ENCODE measurements at regions not wholly inside any gene's neighbourhood (a gene's known extent, or its start where the extent isn't known, plus 50 kb on each side); places are given as distances from the start of the nearest gene placed in this dataset.
A peak's percentile ranks its signal among the peaks of the same experiment; 100 is the strongest.

DNA sequence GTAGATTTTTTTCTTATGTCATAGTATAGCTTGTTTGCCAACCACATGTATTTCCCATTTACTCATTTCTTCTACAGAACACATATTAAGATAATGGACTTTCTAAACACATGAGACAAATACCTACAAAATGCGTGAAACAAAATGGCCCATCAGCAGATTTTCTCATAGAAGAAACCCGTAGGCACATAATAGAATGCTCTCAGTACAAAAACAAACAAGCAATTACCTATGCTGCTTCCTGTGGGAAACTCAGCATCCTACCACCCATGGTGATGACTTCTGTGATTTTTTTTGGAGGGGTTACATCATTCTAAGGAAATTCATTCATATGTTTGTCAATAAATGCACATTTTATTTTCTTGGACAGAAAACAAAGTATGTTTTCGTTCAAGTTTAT, 343.6 kb downstream of the SPRY1 start:
- no peaks in the 10 kb centered on the region for H3K36me3 ChIP-seq (ENCODE audit: control insufficient read depth, insufficient read depth, low read length)
- no peak overlapping the region for H3K27ac ChIP-seq (ENCODE audit: low read length)
- no peak for DNase-seq
- H3K4me1 ChIP-seq (ENCODE audit: control insufficient read depth, insufficient read depth, low read length), result peaks cover 3% of the 10 kb centered on the region
- no peaks in the 10 kb centered on the region for H3K9me3 ChIP-seq (ENCODE audit: control insufficient read depth, low read depth, low read length)
- H3K4me3 ChIP-seq (ENCODE audit: low read length), result no peak overlapping the region
- WGBS (ENCODE audit: insufficient coverage, low lambda C conversion rate), result 90% methylated on average over 3 of the region's 3 CpGs
- H3K27me3 ChIP-seq (ENCODE audit: control insufficient read depth, insufficient read depth, low read length), result no peaks in the 10 kb centered on the region

DNA sequence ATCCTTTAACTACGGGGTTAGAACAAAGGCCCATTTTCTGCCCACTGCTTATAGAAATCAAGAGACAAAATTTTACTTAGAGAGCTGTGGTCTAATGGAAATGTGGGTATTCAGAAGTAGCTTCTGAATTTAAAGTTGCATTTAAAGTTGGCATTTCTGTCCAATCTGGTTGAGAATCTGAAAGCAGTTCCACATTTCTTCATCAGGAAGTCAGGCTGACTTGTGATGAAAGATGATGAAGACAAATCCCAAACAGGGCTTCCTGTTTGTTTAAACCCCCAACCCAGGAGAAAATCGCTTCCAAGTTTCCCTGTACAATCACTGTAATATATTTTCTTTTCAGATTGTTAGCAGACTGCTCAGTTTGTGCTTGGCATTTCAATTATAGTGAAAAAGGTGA, 345.3 kb downstream of the SPRY1 start:
- no peak overlapping the region for H3K27ac ChIP-seq (ENCODE audit: low read length)
- peaks cover 3% of the 10 kb centered on the region for H3K4me1 ChIP-seq (ENCODE audit: control insufficient read depth, insufficient read depth, low read length)
- WGBS (ENCODE audit: insufficient coverage, low lambda C conversion rate), result no CpG with 5 or more reads among the region's 2 CpGs
- H3K27me3 ChIP-seq (ENCODE audit: control insufficient read depth, insufficient read depth, low read length), result no peaks in the 10 kb centered on the region
- H3K4me3 ChIP-seq (ENCODE audit: low read length), result no peak overlapping the region
- H3K36me3 ChIP-seq (ENCODE audit: control insufficient read depth, insufficient read depth, low read length), result no peaks in the 10 kb centered on the region
- no peak for DNase-seq
- no peaks in the 10 kb centered on the region for H3K9me3 ChIP-seq (ENCODE audit: control insufficient read depth, low read depth, low read length)

DNA sequence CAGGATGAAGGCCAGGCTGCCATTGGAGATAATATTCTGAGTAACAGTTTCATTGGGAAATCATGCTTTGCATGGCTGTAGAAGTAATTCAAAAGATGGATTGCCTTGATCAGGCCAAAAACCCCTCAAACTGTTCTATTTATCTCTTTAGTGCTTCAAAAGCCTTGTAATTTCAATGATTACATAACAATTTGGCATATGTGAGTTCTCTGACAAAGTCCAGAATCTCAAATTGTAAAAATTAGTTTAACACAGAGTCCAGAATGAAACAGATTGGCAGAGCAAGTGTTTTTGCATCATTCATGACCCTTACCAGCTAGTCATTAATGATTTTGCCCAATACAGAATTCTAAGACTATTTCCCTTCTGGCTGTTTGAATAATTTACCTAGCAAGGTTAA, 347.3 kb downstream of the SPRY1 start:
- no peaks in the 10 kb centered on the region for H3K36me3 ChIP-seq (ENCODE audit: control insufficient read depth, insufficient read depth, low read length)
- no peak overlapping the region for H3K4me3 ChIP-seq (ENCODE audit: low read length)
- DNase-seq, result no peak
- peaks cover 6% of the 10 kb centered on the region for H3K4me1 ChIP-seq (ENCODE audit: control insufficient read depth, insufficient read depth, low read length)
- no peaks in the 10 kb centered on the region for H3K9me3 ChIP-seq (ENCODE audit: control insufficient read depth, low read depth, low read length)
- H3K27me3 ChIP-seq (ENCODE audit: control insufficient read depth, insufficient read depth, low read length), result no peaks in the 10 kb centered on the region
- H3K27ac ChIP-seq (ENCODE audit: low read length), result peak overlapping the region; percentile 52

DNA sequence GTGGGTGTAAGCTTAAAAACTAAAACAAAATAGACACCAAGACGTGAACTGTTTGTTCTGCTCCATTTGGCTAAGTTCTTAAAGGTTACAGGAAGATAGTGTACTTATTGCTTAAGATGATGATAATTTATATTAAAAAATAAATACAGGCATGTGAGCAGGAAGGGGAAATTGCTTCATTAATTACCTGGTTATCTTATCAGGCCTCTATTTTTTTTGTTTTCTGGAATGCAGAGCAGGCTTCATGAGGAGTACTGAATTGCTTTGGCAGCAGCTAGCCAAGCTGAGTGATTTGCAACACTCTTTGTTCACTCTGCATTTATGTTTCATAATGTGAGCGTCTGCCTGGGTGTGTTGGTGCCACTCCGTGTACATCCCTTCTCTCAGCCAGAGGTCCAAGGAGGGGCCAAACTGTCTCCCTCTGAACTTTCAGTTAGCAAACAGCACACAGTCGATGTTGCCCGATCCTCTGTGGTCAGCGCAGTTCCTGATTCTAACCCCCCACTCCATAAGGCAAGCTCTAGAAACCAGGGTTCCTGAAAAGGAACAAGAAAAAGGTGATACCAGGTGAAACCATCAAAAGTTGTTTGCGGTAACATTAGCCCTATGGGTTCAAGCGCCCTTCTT, 348.2 kb downstream of the SPRY1 start:
- peak; percentile 58 to 76 for DNase-seq
- WGBS (ENCODE audit: insufficient coverage, low lambda C conversion rate), result 23% methylated on average over 2 of the region's 8 CpGs
- no peaks in the 10 kb centered on the region for H3K9me3 ChIP-seq (ENCODE audit: control insufficient read depth, low read depth, low read length)
- H3K27me3 ChIP-seq (ENCODE audit: control insufficient read depth, insufficient read depth, low read length), result no peaks in the 10 kb centered on the region
- peaks cover 12% of the 10 kb centered on the region for H3K4me1 ChIP-seq (ENCODE audit: control insufficient read depth, insufficient read depth, low read length)
- no peaks in the 10 kb centered on the region for H3K36me3 ChIP-seq (ENCODE audit: control insufficient read depth, insufficient read depth, low read length)
- H3K27ac ChIP-seq (ENCODE audit: low read length), result peak overlapping the region; percentile 52
- no peak overlapping the region for H3K4me3 ChIP-seq (ENCODE audit: low read length)

DNA sequence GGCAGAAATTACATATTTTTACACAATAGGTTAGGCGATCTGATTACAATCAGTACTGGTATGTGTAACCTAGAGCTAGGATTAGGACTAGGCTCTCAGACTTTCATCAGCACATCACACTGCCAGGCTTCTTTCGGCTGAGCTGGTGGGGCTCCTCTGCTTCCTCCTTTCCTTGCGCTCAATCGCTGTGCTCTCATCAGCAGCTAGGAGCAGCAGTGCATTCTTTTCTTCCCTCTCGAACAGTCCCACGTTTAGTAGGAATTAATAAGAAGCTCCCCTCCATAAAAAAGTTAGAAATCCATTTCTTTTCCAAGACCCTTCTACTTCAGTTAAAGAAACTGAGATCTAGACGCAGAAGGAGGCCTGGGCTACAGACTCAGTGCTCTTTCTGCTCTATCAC, 350.4 kb downstream of the SPRY1 start:
- Histone ChIP-seq H3K36me3 (ENCODE audit: control insufficient read depth, insufficient read depth, low read length) (no peaks in the 10 kb centered on the region), H3K9me3 (ENCODE audit: control insufficient read depth, low read depth, low read length) (no peaks in the 10 kb centered on the region), H3K4me3 (ENCODE audit: low read length) (no peak overlapping the region), H3K4me1 (ENCODE audit: control insufficient read depth, insufficient read depth, low read length) (peaks cover 20% of the 10 kb centered on the region), H3K27me3 (ENCODE audit: control insufficient read depth, insufficient read depth, low read length) (no peaks in the 10 kb centered on the region), H3K27ac (ENCODE audit: low read length) (no peak overlapping the region)
- 100% methylated on average over 1 of the region's 7 CpGs for WGBS (ENCODE audit: insufficient coverage, low lambda C conversion rate)
- no peak for DNase-seq

DNA sequence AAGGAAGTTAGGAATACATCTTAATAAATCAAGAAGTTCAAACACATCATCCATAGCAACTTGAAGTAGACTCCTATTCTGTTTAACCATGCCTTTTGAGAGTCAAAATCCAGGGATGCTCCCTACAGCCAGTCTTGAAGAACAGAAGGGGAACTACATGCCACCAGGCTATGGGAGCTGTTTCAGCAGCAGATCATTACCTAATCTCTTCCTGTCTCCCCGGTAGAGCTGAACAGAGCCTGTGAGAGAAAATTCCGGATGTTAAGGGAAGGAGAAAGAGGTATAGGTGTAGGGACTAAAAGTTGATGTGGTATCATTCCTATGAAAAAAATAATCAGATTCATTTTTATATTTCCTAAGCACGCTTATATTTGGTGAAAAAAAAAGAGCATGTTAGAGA, 352.2 kb downstream of the SPRY1 start:
- peaks cover 20% of the 10 kb centered on the region for H3K4me1 ChIP-seq (ENCODE audit: control insufficient read depth, insufficient read depth, low read length)
- H3K9me3 ChIP-seq (ENCODE audit: control insufficient read depth, low read depth, low read length), result no peaks in the 10 kb centered on the region
- no peak overlapping the region for H3K4me3 ChIP-seq (ENCODE audit: low read length)
- peak overlapping the region; percentile 76 for H3K27ac ChIP-seq (ENCODE audit: low read length)
- 88% methylated on average over 1 of the region's 3 CpGs for WGBS (ENCODE audit: insufficient coverage, low lambda C conversion rate)
- no peaks in the 10 kb centered on the region for H3K36me3 ChIP-seq (ENCODE audit: control insufficient read depth, insufficient read depth, low read length)
- no peaks in the 10 kb centered on the region for H3K27me3 ChIP-seq (ENCODE audit: control insufficient read depth, insufficient read depth, low read length)
- no peak for DNase-seq

DNA sequence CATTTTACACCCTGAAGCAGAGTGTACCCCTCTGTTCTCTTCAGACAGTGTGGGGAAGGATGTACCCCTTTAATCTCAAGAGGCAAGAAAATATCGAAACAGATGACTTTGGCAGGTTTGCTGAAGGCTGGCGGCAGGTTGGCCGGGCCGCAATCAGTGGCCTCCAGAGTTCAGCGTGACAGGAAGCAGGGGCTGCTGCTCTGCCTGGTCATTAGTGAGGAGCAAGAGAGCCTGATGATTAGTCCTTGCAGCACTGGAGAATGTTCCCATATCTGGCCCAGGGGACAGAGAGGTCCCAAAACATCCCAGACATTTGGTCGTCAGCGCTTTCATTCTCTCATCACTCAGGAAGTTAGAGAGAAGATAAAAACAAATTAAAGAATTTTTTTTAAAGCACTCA, 352.8 kb downstream of the SPRY1 start:
- peaks cover 20% of the 10 kb centered on the region for H3K4me1 ChIP-seq (ENCODE audit: control insufficient read depth, insufficient read depth, low read length)
- H3K27me3 ChIP-seq (ENCODE audit: control insufficient read depth, insufficient read depth, low read length), result no peaks in the 10 kb centered on the region
- peak overlapping the region; percentile 76 for H3K27ac ChIP-seq (ENCODE audit: low read length)
- DNase-seq, result peak; percentile 9 to 23
- 100% methylated on average over 2 of the region's 7 CpGs for WGBS (ENCODE audit: insufficient coverage, low lambda C conversion rate)
- H3K9me3 ChIP-seq (ENCODE audit: control insufficient read depth, low read depth, low read length), result no peaks in the 10 kb centered on the region
- no peaks in the 10 kb centered on the region for H3K36me3 ChIP-seq (ENCODE audit: control insufficient read depth, insufficient read depth, low read length)
- H3K4me3 ChIP-seq (ENCODE audit: low read length), result no peak overlapping the region

DNA sequence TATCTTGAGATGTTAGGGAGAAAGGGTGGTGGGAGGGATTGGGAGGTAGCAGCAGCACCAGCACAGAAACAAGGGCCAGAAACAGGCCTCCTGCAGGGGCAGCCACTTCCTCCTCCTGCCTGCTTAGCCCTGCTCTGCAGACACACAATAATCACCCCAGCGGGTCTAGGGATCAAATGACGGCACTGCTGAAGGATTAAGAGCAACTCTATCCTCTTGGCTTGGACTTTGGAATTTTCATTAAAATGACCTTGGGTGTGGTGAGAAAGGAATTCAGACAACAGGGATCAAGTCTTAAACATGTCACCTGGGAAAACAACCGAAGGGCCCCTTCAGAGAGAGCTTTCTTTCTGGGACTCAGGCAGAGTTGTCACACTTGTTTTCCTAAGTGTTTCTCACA, 353.4 kb downstream of the SPRY1 start:
- Histone ChIP-seq H3K4me1 (ENCODE audit: control insufficient read depth, insufficient read depth, low read length) (peaks cover 19% of the 10 kb centered on the region), H3K9me3 (ENCODE audit: control insufficient read depth, low read depth, low read length) (no peaks in the 10 kb centered on the region), H3K4me3 (ENCODE audit: low read length) (no peak overlapping the region), H3K36me3 (ENCODE audit: control insufficient read depth, insufficient read depth, low read length) (no peaks in the 10 kb centered on the region), H3K27me3 (ENCODE audit: control insufficient read depth, insufficient read depth, low read length) (no peaks in the 10 kb centered on the region), H3K27ac (ENCODE audit: low read length) (peak overlapping the region; percentile 76)
- DNase-seq, result peak; percentile 91 to 97
- WGBS (ENCODE audit: insufficient coverage, low lambda C conversion rate), result no CpG with 5 or more reads among the region's 3 CpGs

DNA sequence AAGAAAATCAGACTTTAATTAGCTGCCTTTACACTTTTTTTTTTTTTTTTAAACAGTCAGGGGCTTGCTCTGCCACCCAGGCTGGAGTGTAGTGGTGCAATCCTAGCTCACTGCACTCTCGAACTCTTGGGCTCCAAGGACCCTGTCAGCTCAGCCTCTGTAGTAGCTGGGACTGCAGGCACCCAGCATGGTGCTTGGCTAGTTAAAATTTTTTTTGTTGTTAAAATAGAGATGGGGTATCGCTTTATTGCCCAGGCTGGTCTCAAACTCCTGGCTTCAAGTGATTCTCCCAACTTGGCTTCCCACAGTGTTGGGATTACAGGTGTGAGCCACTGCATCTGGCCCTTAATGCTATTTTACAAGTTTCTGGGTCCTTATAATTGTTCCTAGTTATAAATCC, 359.1 kb downstream of the SPRY1 start:
- no peak for DNase-seq
- peaks cover 6% of the 10 kb centered on the region for H3K4me1 ChIP-seq (ENCODE audit: control insufficient read depth, insufficient read depth, low read length)
- H3K4me3 ChIP-seq (ENCODE audit: low read length), result no peak overlapping the region
- no peaks in the 10 kb centered on the region for H3K36me3 ChIP-seq (ENCODE audit: control insufficient read depth, insufficient read depth, low read length)
- H3K27me3 ChIP-seq (ENCODE audit: control insufficient read depth, insufficient read depth, low read length), result no peaks in the 10 kb centered on the region
- no peak overlapping the region for H3K27ac ChIP-seq (ENCODE audit: low read length)
- WGBS (ENCODE audit: insufficient coverage, low lambda C conversion rate), result no CpG with 5 or more reads among the region's 2 CpGs
- H3K9me3 ChIP-seq (ENCODE audit: control insufficient read depth, low read depth, low read length), result no peaks in the 10 kb centered on the region

DNA sequence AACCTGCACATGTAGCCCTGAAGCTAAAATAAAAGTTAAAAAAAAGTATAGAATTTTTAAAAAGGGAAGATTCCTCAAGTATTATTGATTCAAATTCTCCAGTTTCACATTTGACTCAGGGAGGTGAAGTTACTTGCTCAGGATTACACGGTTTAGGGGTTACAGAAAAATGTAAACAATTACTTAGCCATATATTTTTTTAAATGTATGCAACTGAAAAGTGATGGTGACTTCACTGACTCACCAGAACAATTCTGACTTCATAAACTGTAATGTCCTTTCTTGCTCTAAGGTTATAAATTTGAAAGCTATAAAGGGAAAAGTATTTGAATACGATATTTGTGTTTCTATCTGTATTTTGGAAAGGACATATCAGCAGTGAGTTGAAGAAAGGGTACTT, 371.2 kb downstream of the SPRY1 start:
- no peak for DNase-seq
- no peaks in the 10 kb centered on the region for H3K9me3 ChIP-seq (ENCODE audit: control insufficient read depth, low read depth, low read length)
- WGBS (ENCODE audit: insufficient coverage, low lambda C conversion rate), result 100% methylated on average over 1 of the region's 2 CpGs
- H3K4me1 ChIP-seq (ENCODE audit: control insufficient read depth, insufficient read depth, low read length), result no peaks in the 10 kb centered on the region
- H3K4me3 ChIP-seq (ENCODE audit: low read length), result no peak overlapping the region
- no peak overlapping the region for H3K27ac ChIP-seq (ENCODE audit: low read length)
- no peaks in the 10 kb centered on the region for H3K36me3 ChIP-seq (ENCODE audit: control insufficient read depth, insufficient read depth, low read length)
- H3K27me3 ChIP-seq (ENCODE audit: control insufficient read depth, insufficient read depth, low read length), result no peaks in the 10 kb centered on the region

DNA sequence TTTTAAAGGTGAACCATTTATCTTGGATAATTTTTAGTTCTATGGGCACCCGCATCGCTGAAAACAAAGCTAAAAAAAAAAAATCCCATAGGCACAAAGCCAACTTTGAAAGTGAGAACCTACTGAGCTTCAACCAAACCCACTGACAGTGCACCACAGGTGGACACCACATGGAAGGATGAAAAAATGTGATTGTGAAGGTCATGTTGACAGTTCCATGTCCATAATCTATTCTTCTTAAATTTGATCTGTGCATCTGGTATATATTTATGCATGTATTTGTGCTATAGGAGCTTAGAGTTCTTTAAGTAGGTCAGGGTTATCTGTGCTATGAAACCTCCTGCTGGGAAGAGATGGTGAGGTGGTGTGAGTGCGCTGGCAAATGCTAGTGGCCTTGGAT, 374.3 kb downstream of the SPRY1 start:
- 92% methylated on average over 2 of the region's 3 CpGs for WGBS (ENCODE audit: insufficient coverage, low lambda C conversion rate)
- Histone ChIP-seq H3K4me1 (ENCODE audit: control insufficient read depth, insufficient read depth, low read length) (no peaks in the 10 kb centered on the region), H3K27me3 (ENCODE audit: control insufficient read depth, insufficient read depth, low read length) (no peaks in the 10 kb centered on the region), H3K9me3 (ENCODE audit: control insufficient read depth, low read depth, low read length) (no peaks in the 10 kb centered on the region), H3K27ac (ENCODE audit: low read length) (no peak overlapping the region), H3K36me3 (ENCODE audit: control insufficient read depth, insufficient read depth, low read length) (no peaks in the 10 kb centered on the region), H3K4me3 (ENCODE audit: low read length) (no peak overlapping the region)
- no peak for DNase-seq

Data from large intestine (tissue), 3 donors.